Loucy (cell line): ENCODE measurements at regions not wholly inside any gene's neighbourhood (a gene's known extent, or its start where the extent isn't known, plus 50 kb on each side); places are given as distances from the start of the nearest gene placed in this dataset.

ENCODE experiments used
- EZH2phosphoT487 ChIP-seq: fragments of 200-600 bp; IDR thresholded peaks from 2 replicates; pipeline ENCODE4 v1.6.1; 2018; ENCODE audit warnings: antibody characterized with exemption, mild to moderate bottlenecking, moderate library complexity, borderline replicate concordance
- TF ChIP-seq, protein P1 (sequence below): fragments of 200-600 bp; sonication (generic); conservative IDR thresholded peaks from 2 replicates; pipeline ENCODE4 v1.5.1; 2014; ENCODE audit warnings: mild to moderate bottlenecking, antibody characterized with exemption, low read length

DNA sequence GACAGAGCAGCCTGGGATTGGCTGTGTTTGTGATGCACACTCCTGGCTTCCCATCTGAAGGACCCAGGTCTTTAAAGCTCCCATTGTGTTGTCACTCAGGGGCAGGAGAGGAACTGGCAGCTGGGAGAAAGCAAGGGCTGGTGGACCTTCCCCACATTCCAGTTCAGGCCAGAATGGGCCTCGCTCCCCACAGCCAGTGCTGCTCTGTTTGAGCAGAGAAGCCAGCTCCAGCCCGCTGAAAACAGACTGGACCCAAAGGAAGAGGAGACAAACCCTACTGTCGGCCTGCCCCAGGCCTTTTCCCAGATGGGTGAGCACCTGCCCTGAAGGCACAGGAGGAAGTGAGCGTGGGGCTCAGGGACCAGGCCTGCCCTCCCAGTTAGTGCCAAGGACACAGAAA lies 499.4 kb downstream of the NPHP4 start:
- TF ChIP-seq, protein P1, sequence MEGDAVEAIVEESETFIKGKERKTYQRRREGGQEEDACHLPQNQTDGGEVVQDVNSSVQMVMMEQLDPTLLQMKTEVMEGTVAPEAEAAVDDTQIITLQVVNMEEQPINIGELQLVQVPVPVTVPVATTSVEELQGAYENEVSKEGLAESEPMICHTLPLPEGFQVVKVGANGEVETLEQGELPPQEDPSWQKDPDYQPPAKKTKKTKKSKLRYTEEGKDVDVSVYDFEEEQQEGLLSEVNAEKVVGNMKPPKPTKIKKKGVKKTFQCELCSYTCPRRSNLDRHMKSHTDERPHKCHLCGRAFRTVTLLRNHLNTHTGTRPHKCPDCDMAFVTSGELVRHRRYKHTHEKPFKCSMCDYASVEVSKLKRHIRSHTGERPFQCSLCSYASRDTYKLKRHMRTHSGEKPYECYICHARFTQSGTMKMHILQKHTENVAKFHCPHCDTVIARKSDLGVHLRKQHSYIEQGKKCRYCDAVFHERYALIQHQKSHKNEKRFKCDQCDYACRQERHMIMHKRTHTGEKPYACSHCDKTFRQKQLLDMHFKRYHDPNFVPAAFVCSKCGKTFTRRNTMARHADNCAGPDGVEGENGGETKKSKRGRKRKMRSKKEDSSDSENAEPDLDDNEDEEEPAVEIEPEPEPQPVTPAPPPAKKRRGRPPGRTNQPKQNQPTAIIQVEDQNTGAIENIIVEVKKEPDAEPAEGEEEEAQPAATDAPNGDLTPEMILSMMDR, result no peak
- no peak for TF ChIP-seq EZH2phosphoT487
